ENCODE measurements at regions not wholly inside any gene's neighbourhood (a gene's known extent, or its start where the extent isn't known, plus 50 kb on each side); places are given as distances from the start of the nearest gene placed in this dataset.
"Not testable (repeated sequence)": the region's sequence is repeated elsewhere in the genome, so short reads cannot be mapped to it uniquely, and the experiment has no call there.

- no peaks in the 10 kb centered on the region for H3K9me3 ChIP-seq (ENCODE audit: control insufficient read depth in 1 of 2, low read length in 2 of 2)
- H3K4me3 ChIP-seq (ENCODE audit: low read depth in 1 of 2, low read length in 2 of 2) = no peak overlapping the region
- no peaks in the 10 kb centered on the region for H3K27me3 ChIP-seq (ENCODE audit: low read depth, low read length)
- no peak overlapping the region for H3K27ac ChIP-seq (ENCODE audit: low read length)
- no peaks in the 10 kb centered on the region for H3K4me1 ChIP-seq (ENCODE audit: control insufficient read depth in 1 of 2, insufficient read depth in 2 of 2, low read length in 2 of 2)
- no peaks in the 10 kb centered on the region for H3K36me3 ChIP-seq (ENCODE audit: control insufficient read depth in 1 of 2, insufficient read depth in 2 of 2, low read length in 2 of 2)
Measured at GRCh38 chr7:145698526-145699262, 417.9 kb upstream of the CNTNAP2 start.

GRCh38 chr7:145697412-145698107 is 419.0 kb upstream of the CNTNAP2 start:
- not testable (repeated sequence) for H3K27me3 ChIP-seq (ENCODE audit: low read depth, low read length); H3K9me3 ChIP-seq (ENCODE audit: control insufficient read depth in 1 of 2, low read length in 2 of 2); H3K27ac ChIP-seq (ENCODE audit: low read length); H3K4me3 ChIP-seq (ENCODE audit: low read depth in 1 of 2, low read length in 2 of 2); H3K36me3 ChIP-seq (ENCODE audit: control insufficient read depth in 1 of 2, insufficient read depth in 2 of 2, low read length in 2 of 2); H3K4me1 ChIP-seq (ENCODE audit: control insufficient read depth in 1 of 2, insufficient read depth in 2 of 2, low read length in 2 of 2)

GRCh38 chr7:145696071-145696470 is 420.5 kb upstream of the CNTNAP2 start:
- no peaks in the 10 kb centered on the region for H3K36me3 ChIP-seq (ENCODE audit: control insufficient read depth in 1 of 2, insufficient read depth in 2 of 2, low read length in 2 of 2)
- H3K27ac ChIP-seq (ENCODE audit: low read length) = no peak overlapping the region
- no peaks in the 10 kb centered on the region for H3K9me3 ChIP-seq (ENCODE audit: control insufficient read depth in 1 of 2, low read length in 2 of 2)
- H3K4me1 ChIP-seq (ENCODE audit: control insufficient read depth in 1 of 2, insufficient read depth in 2 of 2, low read length in 2 of 2) = no peaks in the 10 kb centered on the region
- H3K4me3 ChIP-seq (ENCODE audit: low read depth in 1 of 2, low read length in 2 of 2) = no peak overlapping the region
- no peaks in the 10 kb centered on the region for H3K27me3 ChIP-seq (ENCODE audit: low read depth, low read length)

GRCh38 chr7:145692237-145692950 is 424.2 kb upstream of the CNTNAP2 start:
- Histone ChIP-seq H3K36me3 (ENCODE audit: control insufficient read depth in 1 of 2, insufficient read depth in 2 of 2, low read length in 2 of 2) (no peaks in the 10 kb centered on the region), H3K4me1 (ENCODE audit: control insufficient read depth in 1 of 2, insufficient read depth in 2 of 2, low read length in 2 of 2) (no peaks in the 10 kb centered on the region), H3K27ac (ENCODE audit: low read length) (no peak overlapping the region), H3K9me3 (ENCODE audit: control insufficient read depth in 1 of 2, low read length in 2 of 2) (no peaks in the 10 kb centered on the region), H3K27me3 (ENCODE audit: low read depth, low read length) (no peaks in the 10 kb centered on the region), H3K4me3 (ENCODE audit: low read depth in 1 of 2, low read length in 2 of 2) (no peak overlapping the region)

GRCh38 chr7:145691377-145691914 is 425.2 kb upstream of the CNTNAP2 start:
- H3K9me3 ChIP-seq (ENCODE audit: control insufficient read depth in 1 of 2, low read length in 2 of 2) = no peaks in the 10 kb centered on the region
- no peak overlapping the region for H3K27ac ChIP-seq (ENCODE audit: low read length)
- H3K27me3 ChIP-seq (ENCODE audit: low read depth, low read length) = no peaks in the 10 kb centered on the region

GRCh38 chr7:145681646-145682045 is 435.0 kb upstream of the CNTNAP2 start:
- Histone ChIP-seq H3K36me3 (ENCODE audit: control insufficient read depth in 1 of 2, insufficient read depth in 2 of 2, low read length in 2 of 2) (no peaks in the 10 kb centered on the region), H3K27me3 (ENCODE audit: low read depth, low read length) (no peaks in the 10 kb centered on the region), H3K4me1 (ENCODE audit: control insufficient read depth in 1 of 2, insufficient read depth in 2 of 2, low read length in 2 of 2) (no peaks in the 10 kb centered on the region), H3K27ac (ENCODE audit: low read length) (no peak overlapping the region), H3K4me3 (ENCODE audit: low read depth in 1 of 2, low read length in 2 of 2) (no peak overlapping the region), H3K9me3 (ENCODE audit: control insufficient read depth in 1 of 2, low read length in 2 of 2) (no peaks in the 10 kb centered on the region)

More at GRCh38 chr7:145691377-145691914, 425.2 kb upstream of the CNTNAP2 start:
- H3K36me3 ChIP-seq (ENCODE audit: control insufficient read depth in 1 of 2, insufficient read depth in 2 of 2, low read length in 2 of 2) = no peaks in the 10 kb centered on the region
- H3K4me1 ChIP-seq (ENCODE audit: control insufficient read depth in 1 of 2, insufficient read depth in 2 of 2, low read length in 2 of 2) = no peaks in the 10 kb centered on the region
- no peak overlapping the region for H3K4me3 ChIP-seq (ENCODE audit: low read depth in 1 of 2, low read length in 2 of 2)

- Histone ChIP-seq H3K9me3 (ENCODE audit: control insufficient read depth in 1 of 2, low read length in 2 of 2) (no peaks in the 10 kb centered on the region), H3K27me3 (ENCODE audit: low read depth, low read length) (no peaks in the 10 kb centered on the region), H3K27ac (ENCODE audit: low read length) (no peak overlapping the region), H3K36me3 (ENCODE audit: control insufficient read depth in 1 of 2, insufficient read depth in 2 of 2, low read length in 2 of 2) (no peaks in the 10 kb centered on the region), H3K4me3 (ENCODE audit: low read depth in 1 of 2, low read length in 2 of 2) (no peak overlapping the region), H3K4me1 (ENCODE audit: control insufficient read depth in 1 of 2, insufficient read depth in 2 of 2, low read length in 2 of 2) (no peaks in the 10 kb centered on the region)
Measured at GRCh38 chr7:145681159-145681558, 435.4 kb upstream of the CNTNAP2 start.

- no peak overlapping the region for H3K4me3 ChIP-seq (ENCODE audit: low read depth in 1 of 2, low read length in 2 of 2)
- no peaks in the 10 kb centered on the region for H3K36me3 ChIP-seq (ENCODE audit: control insufficient read depth in 1 of 2, insufficient read depth in 2 of 2, low read length in 2 of 2)
- H3K4me1 ChIP-seq (ENCODE audit: control insufficient read depth in 1 of 2, insufficient read depth in 2 of 2, low read length in 2 of 2) = peaks cover 0 to 3% of the 10 kb centered on the region in 2 donors
- H3K9me3 ChIP-seq (ENCODE audit: control insufficient read depth in 1 of 2, low read length in 2 of 2) = peaks cover 0 to 2% of the 10 kb centered on the region in 2 donors
- H3K27ac ChIP-seq (ENCODE audit: low read length) = no peak overlapping the region
- H3K27me3 ChIP-seq (ENCODE audit: low read depth, low read length) = no peaks in the 10 kb centered on the region
Measured at GRCh38 chr7:145665499-145666258, 450.9 kb upstream of the CNTNAP2 start.

- Histone ChIP-seq H3K9me3 (ENCODE audit: control insufficient read depth in 1 of 2, low read length in 2 of 2) (no peaks in the 10 kb centered on the region), H3K4me1 (ENCODE audit: control insufficient read depth in 1 of 2, insufficient read depth in 2 of 2, low read length in 2 of 2) (no peaks in the 10 kb centered on the region), H3K27ac (ENCODE audit: low read length) (no peak overlapping the region), H3K27me3 (ENCODE audit: low read depth, low read length) (no peaks in the 10 kb centered on the region), H3K4me3 (ENCODE audit: low read depth in 1 of 2, low read length in 2 of 2) (no peak overlapping the region), H3K36me3 (ENCODE audit: control insufficient read depth in 1 of 2, insufficient read depth in 2 of 2, low read length in 2 of 2) (no peaks in the 10 kb centered on the region)
Measured at GRCh38 chr7:145655666-145656065, 460.9 kb upstream of the CNTNAP2 start.

GRCh38 chr7:145645135-145645515 is 471.5 kb upstream of the CNTNAP2 start:
- peaks cover 0 to 4% of the 10 kb centered on the region in 2 donors for H3K9me3 ChIP-seq (ENCODE audit: control insufficient read depth in 1 of 2, low read length in 2 of 2)
- H3K36me3 ChIP-seq (ENCODE audit: control insufficient read depth in 1 of 2, insufficient read depth in 2 of 2, low read length in 2 of 2) = no peaks in the 10 kb centered on the region
- H3K4me1 ChIP-seq (ENCODE audit: control insufficient read depth in 1 of 2, insufficient read depth in 2 of 2, low read length in 2 of 2) = no peaks in the 10 kb centered on the region
- H3K27ac ChIP-seq (ENCODE audit: low read length) = no peak overlapping the region
- H3K27me3 ChIP-seq (ENCODE audit: low read depth, low read length) = no peaks in the 10 kb centered on the region
- H3K4me3 ChIP-seq (ENCODE audit: low read depth in 1 of 2, low read length in 2 of 2) = no peak overlapping the region

Data from muscle layer of duodenum (tissue), 2 donors.